Stimulated activated CD4-positive, alpha-beta T cell treated with anti-CD3 and anti-CD28 coated beads, Interleukin-1b, Interleukin-23, amount 100 ng/mL, for 1 hour (primary cell): ENCODE measurements at regions not wholly inside any gene's neighbourhood (a gene's known extent, or its start where the extent isn't known, plus 50 kb on each side); places are given as distances from the start of the nearest gene placed in this dataset.
"Not testable (repeated sequence)": the region's sequence is repeated elsewhere in the genome, so short reads cannot be mapped to it uniquely, and the experiment has no call there.

ENCODE experiments used
- DNase-seq, 2 donors: peaks; one replicate each; pipeline ENCODE4 v3.0.0-alpha.2; 2020; ENCODE audit warnings: low read depth in 2 of 2

DNA sequence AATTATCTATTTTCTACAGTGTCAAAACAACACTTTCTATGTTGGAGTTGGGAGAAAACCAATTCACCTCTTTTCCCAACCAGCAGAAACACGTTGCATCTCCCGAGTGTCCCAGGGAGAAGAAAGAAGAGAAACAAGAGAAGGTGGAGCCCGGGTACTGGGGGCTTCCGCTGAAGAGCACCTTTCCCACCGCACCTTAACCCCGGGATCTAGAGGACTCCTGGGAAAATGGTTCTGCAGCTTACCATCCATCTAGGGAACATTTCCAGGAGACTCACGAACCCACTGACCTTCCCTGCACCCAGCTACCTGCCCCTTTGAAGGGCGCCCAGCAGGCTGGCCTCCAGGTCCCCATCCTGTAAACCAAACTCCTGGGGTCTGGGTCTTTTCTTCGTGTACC lies 346.8 kb downstream of the TCERG1L start:
- DNase-seq: no peak

DNA sequence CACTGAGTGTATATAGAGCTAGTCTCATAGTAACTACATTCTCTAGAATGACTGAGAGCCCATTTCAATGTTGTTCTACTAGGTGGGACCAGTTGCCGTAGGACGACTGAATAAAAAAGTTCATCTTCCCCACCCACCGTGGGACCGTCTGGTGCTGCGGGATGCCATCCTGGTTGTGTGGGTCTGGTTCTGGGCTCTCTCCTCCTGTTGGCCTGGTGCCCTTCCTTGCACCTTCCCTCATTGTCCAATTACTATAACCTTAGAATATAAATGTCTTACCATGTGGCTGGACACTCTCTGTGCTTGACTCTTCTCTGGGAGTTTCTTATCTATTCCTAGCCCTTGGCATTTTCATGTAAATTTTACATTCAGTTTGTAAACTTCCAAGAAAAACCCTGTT lies 344.4 kb downstream of the TCERG1L start:
- no peak for DNase-seq

DNA sequence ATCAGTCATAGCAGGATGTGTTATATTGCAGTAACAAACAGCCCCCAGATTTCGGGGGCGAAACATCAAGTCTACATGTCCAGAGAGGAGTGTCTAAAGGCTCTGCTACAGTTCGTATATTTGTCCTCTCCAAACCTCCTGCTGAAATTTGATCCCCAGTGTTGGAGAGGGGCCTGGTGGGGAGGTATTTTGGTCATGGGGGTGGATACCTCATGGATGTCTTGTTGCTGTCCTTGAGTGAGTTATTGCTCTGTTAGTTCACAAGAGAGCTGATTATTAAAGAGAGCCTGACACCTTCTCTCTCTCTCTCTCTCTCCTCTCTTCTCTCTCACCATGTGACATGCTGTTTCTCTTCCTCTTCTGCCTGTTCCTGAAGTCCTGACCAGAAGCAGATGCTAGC lies 343.7 kb downstream of the TCERG1L start:
- DNase-seq: no peak

- DNase-seq: no peak
Observed at GRCh38 chr10:130968511-130968910, 343.0 kb downstream of the TCERG1L start.

DNA sequence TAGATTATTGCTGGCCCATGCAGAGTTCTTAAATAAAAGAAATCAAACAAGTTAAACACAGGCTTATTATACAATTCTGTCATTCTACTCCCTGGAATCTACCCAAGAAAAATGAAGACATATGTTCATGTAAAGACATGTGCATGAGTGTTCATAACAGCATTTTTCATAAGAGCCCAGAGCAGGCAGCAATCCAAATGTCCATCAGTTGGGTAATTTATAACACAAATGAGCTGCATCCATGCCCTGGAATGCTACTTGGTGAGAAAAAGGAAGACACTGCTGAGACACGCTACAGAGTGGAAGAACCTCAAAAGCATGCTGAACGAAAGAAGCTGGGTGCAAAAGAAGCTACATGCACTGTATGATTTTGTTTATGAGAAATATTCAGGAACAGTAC lies 342.6 kb downstream of the TCERG1L start:
- no peak for DNase-seq

DNA sequence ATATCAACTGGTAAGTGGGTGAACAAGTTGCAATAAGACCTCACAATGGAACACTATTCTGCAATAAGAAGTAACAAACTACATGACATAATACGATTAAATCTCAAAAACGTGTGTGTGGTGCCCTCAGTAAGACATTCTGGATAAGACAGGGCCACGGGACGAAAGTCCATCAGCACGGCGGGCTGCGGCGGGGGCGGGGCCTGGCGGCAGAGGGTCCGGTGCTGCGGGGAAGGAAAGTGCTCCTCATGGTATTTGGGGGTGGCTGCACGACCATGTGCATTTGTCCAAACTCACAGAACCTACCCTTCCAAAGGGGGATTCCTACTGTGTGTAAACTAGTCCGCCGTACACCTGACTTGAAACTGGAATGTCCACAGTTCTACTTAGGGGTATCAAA lies 341.8 kb downstream of the TCERG1L start:
- DNase-seq: no peak

- no peak for DNase-seq
Observed at GRCh38 chr10:130970341-130971122, 341.0 kb downstream of the TCERG1L start.

DNA sequence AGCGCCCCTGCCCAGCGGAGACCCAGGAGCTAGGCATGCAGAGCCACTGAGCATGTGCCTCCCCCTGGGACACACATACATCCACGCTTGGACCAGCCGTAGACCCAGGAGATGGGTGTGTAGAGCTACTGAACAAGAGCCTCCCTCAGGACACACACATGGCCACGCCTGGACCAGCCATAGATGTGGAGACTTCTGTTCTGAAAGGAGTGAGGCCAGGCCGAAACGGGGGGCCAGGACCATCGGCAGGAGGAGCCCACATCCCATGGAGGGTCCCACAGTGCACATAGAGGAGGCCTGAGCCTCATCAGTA lies 340.4 kb downstream of the TCERG1L start:
- DNase-seq: no peak

DNA sequence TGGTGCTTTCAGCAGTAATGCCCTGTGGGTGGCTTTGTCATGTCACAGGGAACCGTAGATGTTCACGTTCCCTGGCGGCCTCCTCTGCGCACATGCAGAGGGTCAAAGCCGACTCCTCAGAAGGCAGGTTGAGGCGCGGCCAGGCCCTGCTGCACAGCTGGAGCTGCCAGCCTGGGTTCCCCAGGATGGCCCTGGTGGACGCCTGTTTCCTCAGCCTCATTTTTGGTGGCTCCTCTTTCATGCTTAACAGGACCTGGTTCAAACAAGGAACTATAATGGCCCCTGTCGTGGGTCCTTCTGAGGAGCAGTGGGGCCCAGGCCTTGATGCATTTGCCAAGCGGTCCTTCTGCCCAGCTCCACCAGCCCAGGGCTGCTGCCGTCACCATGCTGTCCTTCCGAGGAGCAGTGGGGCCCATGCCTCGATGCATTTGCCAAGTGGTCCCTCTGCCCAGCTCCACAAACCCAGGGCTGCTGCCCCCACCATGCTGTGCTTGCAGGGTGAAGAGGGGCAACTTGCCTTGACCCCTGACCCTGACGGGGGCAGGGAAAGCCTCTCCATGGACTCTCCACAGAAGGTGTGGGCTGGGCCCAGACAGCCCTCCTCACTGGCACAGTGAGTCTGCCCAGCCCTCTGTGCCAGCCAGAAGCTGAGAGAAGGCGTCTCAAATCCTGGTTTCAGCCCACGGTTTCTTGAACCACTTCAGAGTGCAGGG lies 338.2 kb downstream of the TCERG1L start:
- no peak for DNase-seq

DNA sequence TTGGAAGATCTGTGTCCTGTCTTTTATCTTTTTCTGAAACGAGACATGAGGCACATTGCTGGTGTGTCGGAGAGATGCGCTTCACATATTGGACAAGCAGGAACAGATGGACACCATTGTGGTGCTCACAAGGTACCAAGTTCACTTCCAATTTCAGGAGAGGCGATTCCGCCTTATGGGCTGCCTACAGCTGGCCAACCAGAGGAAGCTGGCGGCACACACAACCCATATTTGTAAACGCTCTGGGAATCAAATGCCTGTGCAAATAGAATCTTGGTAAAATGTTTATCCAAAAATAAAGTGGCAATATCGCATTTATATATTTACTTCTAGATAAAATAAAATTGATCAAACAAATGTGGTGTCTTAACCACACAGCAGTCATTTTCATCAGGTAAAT lies 337.4 kb downstream of the TCERG1L start:
- DNase-seq: no peak

- not testable (repeated sequence) for DNase-seq
Observed at GRCh38 chr10:130975351-130975750, 336.2 kb downstream of the TCERG1L start.

- no peak for DNase-seq
Observed at GRCh38 chr10:130982802-130983201, 328.7 kb downstream of the TCERG1L start.

- no peak for DNase-seq
Observed at GRCh38 chr10:130983749-130984148, 327.8 kb downstream of the TCERG1L start.

- no peak for DNase-seq
Observed at GRCh38 chr10:130984686-130985085, 326.8 kb downstream of the TCERG1L start.

DNA sequence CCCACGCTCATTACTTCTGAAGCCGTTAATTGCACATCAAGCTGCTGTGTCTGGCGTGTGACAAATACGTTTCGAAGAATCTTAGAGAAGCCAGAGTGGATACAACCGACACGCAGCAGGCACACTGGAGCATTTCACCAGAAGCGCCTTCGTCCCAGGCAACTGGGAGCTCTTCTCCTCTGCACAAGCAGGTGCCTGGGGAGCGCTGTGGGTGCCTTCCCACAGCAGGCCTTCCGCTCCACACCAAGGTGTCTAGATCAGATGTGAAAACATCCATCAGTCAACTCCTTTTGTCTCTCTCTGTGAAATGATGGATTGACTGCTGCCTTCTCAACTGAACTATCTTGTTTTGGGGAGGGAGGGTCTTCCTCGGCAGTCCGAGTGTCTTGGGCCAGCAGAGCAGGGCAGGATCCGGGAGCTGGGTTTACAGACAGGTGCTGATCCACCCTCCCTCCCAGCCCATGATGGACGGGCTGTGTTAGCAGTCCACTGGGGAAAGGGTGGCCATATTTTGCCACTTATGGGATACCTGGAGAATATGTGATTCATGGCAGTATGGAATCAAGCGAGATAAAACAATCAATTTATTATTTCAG lies 326.3 kb downstream of the TCERG1L start:
- DNase-seq: no peak

DNA sequence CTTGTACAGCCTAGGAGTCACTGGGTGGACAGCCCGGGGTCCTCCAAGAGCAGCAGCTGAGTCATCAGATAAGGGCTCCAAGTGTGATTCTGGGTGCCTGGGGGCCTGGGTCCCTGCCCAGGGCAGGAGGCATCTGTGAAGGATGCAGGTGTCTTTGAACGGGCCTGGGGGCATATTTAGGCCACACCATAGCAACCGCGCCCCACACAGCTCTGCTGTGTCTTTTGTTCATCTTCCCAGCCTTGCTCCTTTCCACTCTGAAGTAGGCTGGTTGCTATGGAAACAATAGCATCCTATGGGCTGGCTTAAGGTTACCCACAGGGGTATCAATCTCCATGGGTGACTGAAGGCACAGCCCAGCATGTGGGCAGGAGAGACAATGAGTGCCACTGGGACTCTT lies 324.7 kb downstream of the TCERG1L start:
- no peak for DNase-seq

DNA sequence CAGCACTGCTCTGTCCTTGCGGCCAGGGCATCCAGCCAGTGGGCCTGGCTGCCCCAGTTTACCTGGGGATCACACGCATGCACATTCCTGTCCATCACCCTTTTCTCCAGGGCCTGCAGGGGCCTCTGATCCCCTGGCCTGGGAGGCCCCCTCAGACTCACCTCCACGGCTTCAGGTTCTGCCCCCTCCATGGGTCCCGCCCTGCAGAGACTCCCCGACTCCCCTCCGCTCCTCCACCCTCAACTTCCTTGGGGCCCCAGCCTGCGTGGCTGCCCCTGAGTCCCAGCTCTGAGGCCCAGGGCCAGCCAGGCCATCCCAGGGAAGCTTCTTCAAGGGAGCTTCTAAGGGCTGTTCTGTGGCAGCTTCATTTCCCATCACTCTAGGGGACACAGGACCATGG lies 324.1 kb downstream of the TCERG1L start:
- no peak for DNase-seq

- DNase-seq: no peak
Observed at GRCh38 chr10:130989670-130990232, 321.8 kb downstream of the TCERG1L start.

GRCh38 chr10:130990486-130990885 lies 321.0 kb downstream of the TCERG1L start:
- DNase-seq: no peak

GRCh38 chr10:130992802-130993523 lies 318.6 kb downstream of the TCERG1L start:
- no peak for DNase-seq

DNA sequence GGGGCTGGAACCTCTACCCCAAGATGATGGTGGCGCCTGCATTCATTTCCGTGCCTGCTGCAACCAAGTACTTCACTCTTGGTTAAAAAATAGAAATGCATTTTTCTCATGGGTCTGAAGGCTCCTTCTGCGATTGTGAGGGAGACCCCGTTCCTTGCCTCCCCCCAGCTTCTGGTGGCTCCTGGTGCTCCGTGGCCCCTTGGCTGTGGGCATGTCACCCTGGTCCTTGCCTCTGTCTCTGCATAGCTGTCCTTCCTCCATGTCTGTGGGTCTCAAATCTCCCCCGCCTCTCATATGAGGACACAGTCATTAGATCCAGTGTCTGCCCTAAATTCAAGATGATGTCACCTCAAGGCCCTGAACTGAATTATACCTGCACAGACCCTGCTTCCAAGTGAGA lies 317.9 kb downstream of the TCERG1L start:
- DNase-seq: no peak

DNA sequence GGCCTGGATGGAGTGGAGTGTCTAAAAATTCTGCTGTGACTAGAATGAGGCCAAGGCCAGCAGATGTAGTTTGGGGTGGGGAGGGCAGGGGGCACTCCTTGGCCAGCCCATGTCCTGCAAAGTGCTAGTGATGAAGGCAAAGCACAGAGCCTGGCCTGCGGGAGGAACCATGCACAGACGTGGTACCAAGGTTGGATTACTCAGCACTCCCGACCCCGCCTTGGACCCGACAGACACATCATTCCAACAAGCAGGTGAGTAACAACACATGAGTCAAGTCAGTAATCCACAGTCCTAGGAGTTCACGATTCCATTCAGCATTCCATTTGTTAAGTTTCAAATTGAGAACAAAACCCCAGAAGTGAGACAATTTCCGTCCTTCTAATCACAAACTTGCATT lies 317.3 kb downstream of the TCERG1L start:
- DNase-seq: no peak
